Nephron progenitor cell (in vitro differentiated cells): ENCODE measurements at regions not wholly inside any gene's neighbourhood (a gene's known extent, or its start where the extent isn't known, plus 50 kb on each side); places are given as distances from the start of the nearest gene placed in this dataset.

ENCODE experiments used
- DNase-seq: peaks from one replicate; pipeline ENCODE4 v3.0.0; 2021
- H3K27ac Mint-ChIP-seq: 2 replicates; pipeline ENCODE4 v1.8.0; 2021; ENCODE audit warnings: mild to moderate bottlenecking, moderate library complexity, mixed read lengths
- H3K27me3 Mint-ChIP-seq: 2 replicates; pipeline ENCODE4 v1.8.0; 2021; ENCODE audit warnings: mild to moderate bottlenecking, low read depth, mixed read lengths; ENCODE audit not compliant: poor library complexity
- H3K36me3 Mint-ChIP-seq: 2 replicates; pipeline ENCODE4 v1.8.0; 2021; ENCODE audit warnings: low read depth, mixed read lengths
- H3K4me1 Mint-ChIP-seq: 2 replicates; pipeline ENCODE4 v1.8.0; 2021; ENCODE audit warnings: mixed read lengths
- H3K4me3 Mint-ChIP-seq: 2 replicates; pipeline ENCODE4 v1.8.0; 2021; ENCODE audit warnings: mild to moderate bottlenecking, moderate library complexity, mixed read lengths
- H3K9me3 Mint-ChIP-seq: 2 replicates; pipeline ENCODE4 v1.8.0; 2021; ENCODE audit warnings: mild to moderate bottlenecking, moderate library complexity, mixed read lengths
- TF ChIP-seq, protein P1 (sequence below): fragments of 200-600 bp; sonication (generic); IDR thresholded peaks from 2 replicates; pipeline ENCODE4 v1.5.0; 2021; ENCODE audit warnings: antibody characterized with exemption

DNA sequence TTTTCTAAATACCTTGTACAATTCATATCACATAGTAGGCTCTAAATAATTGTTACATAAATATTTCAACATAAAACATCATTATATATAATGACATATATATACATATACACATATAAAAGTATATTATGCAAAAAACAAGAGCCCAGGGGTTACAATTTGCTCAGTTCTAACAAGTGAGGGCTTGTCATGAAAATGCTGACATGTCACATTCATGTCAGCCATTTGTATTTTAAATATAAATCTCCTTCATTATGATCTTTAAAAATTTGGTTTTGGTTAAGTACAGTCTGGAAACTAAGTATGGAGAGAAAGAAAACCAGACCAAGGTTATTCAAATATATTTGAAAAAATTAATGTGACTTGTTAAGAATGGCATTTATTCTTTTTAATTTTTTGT is 2745.4 kb downstream of the PCDH7 start:
- DNase-seq = no peak
- Mint-ChIP-seq H3K9me3 (peaks cover 6% of the 10 kb centered on the region), H3K27ac (no peak overlapping the region), H3K36me3 (no peaks in the 10 kb centered on the region), H3K4me3 (no peak overlapping the region), H3K27me3 (no peaks in the 10 kb centered on the region), H3K4me1 (no peaks in the 10 kb centered on the region)
- TF ChIP-seq, protein P1, sequence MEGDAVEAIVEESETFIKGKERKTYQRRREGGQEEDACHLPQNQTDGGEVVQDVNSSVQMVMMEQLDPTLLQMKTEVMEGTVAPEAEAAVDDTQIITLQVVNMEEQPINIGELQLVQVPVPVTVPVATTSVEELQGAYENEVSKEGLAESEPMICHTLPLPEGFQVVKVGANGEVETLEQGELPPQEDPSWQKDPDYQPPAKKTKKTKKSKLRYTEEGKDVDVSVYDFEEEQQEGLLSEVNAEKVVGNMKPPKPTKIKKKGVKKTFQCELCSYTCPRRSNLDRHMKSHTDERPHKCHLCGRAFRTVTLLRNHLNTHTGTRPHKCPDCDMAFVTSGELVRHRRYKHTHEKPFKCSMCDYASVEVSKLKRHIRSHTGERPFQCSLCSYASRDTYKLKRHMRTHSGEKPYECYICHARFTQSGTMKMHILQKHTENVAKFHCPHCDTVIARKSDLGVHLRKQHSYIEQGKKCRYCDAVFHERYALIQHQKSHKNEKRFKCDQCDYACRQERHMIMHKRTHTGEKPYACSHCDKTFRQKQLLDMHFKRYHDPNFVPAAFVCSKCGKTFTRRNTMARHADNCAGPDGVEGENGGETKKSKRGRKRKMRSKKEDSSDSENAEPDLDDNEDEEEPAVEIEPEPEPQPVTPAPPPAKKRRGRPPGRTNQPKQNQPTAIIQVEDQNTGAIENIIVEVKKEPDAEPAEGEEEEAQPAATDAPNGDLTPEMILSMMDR = no peak

DNA sequence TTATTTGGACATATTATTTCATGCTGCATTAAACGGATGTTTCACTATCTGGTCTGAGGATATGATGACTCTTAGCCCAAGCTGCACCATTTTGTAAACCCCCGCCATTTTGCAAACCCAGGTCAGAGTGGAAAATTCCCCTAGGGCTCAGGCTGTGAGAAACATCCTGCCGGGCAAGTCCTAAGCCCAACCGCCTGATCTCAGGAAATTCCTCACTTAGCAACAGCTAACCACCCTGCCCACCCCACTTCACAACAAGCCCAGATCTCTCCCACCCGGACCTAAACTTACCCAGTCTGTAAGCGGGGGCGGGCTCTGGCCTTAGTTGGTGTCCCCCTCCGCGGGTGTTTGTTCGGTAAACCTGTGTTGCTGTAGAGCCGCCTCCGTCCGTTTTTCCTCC is 2747.1 kb downstream of the PCDH7 start:
- H3K4me3 Mint-ChIP-seq = no peak overlapping the region
- H3K4me1 Mint-ChIP-seq = no peaks in the 10 kb centered on the region
- no peaks in the 10 kb centered on the region for H3K27me3 Mint-ChIP-seq
- H3K27ac Mint-ChIP-seq = no peak overlapping the region
- DNase-seq = no peak
- peaks cover 16% of the 10 kb centered on the region for H3K9me3 Mint-ChIP-seq
- TF ChIP-seq, protein P1 = no peak
- H3K36me3 Mint-ChIP-seq = no peaks in the 10 kb centered on the region

DNA sequence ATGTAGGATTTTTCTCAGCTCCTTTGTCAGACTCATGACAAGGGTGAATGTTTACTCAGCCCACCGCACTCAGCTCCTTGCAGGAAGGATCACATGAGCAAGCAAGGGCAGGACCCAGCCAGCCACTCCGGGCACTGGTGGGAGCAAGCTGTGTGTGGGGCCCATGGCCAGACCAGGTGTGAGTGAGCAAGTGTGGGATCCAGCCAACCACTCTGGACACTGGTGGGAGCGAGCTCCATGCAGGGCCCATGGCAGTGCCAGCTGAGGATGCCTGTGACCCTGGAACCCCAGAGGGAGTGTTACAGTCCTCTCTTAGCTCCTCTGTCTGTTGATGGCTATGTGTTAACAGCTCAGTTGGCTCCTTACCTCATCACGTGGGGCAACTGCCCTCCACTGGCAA is 2750.6 kb downstream of the PCDH7 start:
- no peak overlapping the region for H3K4me3 Mint-ChIP-seq
- no peaks in the 10 kb centered on the region for H3K27me3 Mint-ChIP-seq
- H3K36me3 Mint-ChIP-seq = no peaks in the 10 kb centered on the region
- peaks cover 16% of the 10 kb centered on the region for H3K9me3 Mint-ChIP-seq
- DNase-seq = no peak
- no peak overlapping the region for H3K27ac Mint-ChIP-seq
- TF ChIP-seq, protein P1 = no peak
- no peaks in the 10 kb centered on the region for H3K4me1 Mint-ChIP-seq

DNA sequence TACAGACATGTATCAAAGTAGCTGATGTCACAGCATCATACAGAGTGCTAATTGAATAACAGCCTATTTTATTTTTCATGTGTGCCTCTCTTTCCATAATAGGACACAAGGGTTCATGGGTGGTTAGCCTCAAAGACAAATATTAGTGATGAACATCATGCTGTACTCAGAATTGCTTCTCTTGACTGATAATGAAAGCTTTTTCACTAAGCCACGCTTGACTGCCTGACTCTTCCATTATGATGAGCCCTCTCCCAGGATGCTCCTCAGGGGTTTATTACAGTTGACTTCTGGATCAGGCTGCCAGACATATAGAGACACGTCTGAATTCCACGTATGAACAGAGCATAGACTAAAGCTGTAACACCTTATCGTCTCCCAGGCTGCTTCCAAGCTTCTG is 2757.5 kb downstream of the PCDH7 start:
- Mint-ChIP-seq H3K27ac (no peak overlapping the region), H3K27me3 (no peaks in the 10 kb centered on the region), H3K4me3 (no peak overlapping the region), H3K4me1 (no peaks in the 10 kb centered on the region), H3K9me3 (no peaks in the 10 kb centered on the region), H3K36me3 (no peaks in the 10 kb centered on the region)
- DNase-seq = no peak
- TF ChIP-seq, protein P1 = no peak

DNA sequence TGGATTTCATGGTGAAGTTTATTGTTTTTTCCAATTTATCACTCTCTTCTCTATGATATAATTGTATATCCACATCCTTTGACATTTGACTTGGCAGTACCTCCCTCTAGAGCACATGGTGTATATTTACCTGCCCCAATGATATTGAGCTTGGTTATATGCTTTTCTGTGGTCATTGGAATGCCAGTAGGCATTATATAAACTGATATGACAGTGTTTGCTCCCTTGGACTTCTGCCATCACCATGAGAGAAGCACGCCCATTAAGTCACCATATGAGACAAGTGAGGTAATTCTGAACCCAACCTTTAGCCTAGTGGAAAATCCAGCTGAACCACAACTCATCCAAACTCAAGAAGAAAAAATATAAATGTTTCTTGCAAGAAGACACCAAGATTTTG is 2761.5 kb downstream of the ARAP2 start:
- Mint-ChIP-seq H3K9me3 (no peaks in the 10 kb centered on the region), H3K27me3 (no peaks in the 10 kb centered on the region), H3K4me3 (no peak overlapping the region), H3K36me3 (no peaks in the 10 kb centered on the region), H3K27ac (no peak overlapping the region), H3K4me1 (no peaks in the 10 kb centered on the region)
- TF ChIP-seq, protein P1 = no peak
- no peak for DNase-seq

DNA sequence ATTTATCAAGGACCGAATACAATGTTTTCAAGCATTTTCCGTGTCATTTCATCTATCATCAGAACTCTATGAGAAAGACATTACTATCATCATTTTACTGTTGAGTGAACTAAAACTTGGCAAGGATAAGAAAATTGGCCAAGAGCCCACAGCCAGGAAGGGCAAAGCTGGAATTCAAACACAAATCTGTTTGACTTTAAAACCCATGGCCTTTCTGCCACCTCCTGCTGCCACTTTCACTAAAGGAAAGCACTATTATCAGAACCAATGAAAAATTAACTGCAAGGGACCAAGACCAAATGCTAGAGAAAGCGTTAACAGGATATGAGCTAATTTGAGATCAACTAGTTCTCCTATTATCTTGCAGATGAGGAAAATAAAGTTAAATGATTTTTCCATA is 2759.2 kb downstream of the ARAP2 start:
- no peak overlapping the region for H3K27ac Mint-ChIP-seq
- H3K27me3 Mint-ChIP-seq = no peaks in the 10 kb centered on the region
- no peak overlapping the region for H3K4me3 Mint-ChIP-seq
- TF ChIP-seq, protein P1 = no peak
- no peak for DNase-seq
- no peaks in the 10 kb centered on the region for H3K9me3 Mint-ChIP-seq
- H3K4me1 Mint-ChIP-seq = no peaks in the 10 kb centered on the region
- no peaks in the 10 kb centered on the region for H3K36me3 Mint-ChIP-seq
